Pulmonary artery endothelial cell (primary cell): ENCODE measurements at regions not wholly inside any gene's neighbourhood (a gene's known extent, or its start where the extent isn't known, plus 50 kb on each side); places are given as distances from the start of the nearest gene placed in this dataset.
A peak's percentile ranks its signal among the peaks of the same experiment; 100 is the strongest.

ENCODE experiments used
- DNase-seq: peaks from one replicate; pipeline ENCODE4 v3.0.0-alpha.2; 2011; ENCODE audit warnings: low read depth, low spot score

- peak; percentile 75 for DNase-seq
These were observed 135.4 kb upstream of the MGAT5 start for GRCh38 chr2:134118279-134119116.

GRCh38 chr2:134119117-134119712 lies 134.7 kb upstream of the MGAT5 start:
- DNase-seq: no peak

GRCh38 chr2:134119713-134120405 lies 134.0 kb upstream of the MGAT5 start:
- peak; percentile 81 for DNase-seq

DNA sequence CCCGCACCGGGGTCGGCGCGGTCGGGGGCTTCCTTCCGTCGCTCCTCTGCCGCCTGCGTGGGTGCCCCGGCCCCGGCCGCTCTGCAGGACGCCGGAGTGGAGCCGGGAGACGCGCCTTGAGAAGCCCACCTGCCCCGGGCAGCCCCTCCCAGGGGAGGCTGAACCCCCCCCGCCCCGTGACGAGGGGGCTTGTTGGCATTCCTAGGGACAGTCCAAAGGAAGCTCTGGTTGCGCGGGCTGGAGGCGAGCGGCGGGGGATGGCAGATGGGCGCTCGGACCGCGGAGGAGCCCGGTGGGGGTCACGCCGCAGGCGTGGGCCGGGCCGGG lies 133.5 kb upstream of the MGAT5 start:
- DNase-seq: no peak

GRCh38 chr2:134120733-134121630 lies 132.9 kb upstream of the MGAT5 start:
- no peak for DNase-seq

GRCh38 chr2:134122610-134123009 lies 131.3 kb upstream of the MGAT5 start:
- DNase-seq: no peak

GRCh38 chr2:134123332-134123731 lies 130.5 kb upstream of the MGAT5 start:
- no peak for DNase-seq

DNA sequence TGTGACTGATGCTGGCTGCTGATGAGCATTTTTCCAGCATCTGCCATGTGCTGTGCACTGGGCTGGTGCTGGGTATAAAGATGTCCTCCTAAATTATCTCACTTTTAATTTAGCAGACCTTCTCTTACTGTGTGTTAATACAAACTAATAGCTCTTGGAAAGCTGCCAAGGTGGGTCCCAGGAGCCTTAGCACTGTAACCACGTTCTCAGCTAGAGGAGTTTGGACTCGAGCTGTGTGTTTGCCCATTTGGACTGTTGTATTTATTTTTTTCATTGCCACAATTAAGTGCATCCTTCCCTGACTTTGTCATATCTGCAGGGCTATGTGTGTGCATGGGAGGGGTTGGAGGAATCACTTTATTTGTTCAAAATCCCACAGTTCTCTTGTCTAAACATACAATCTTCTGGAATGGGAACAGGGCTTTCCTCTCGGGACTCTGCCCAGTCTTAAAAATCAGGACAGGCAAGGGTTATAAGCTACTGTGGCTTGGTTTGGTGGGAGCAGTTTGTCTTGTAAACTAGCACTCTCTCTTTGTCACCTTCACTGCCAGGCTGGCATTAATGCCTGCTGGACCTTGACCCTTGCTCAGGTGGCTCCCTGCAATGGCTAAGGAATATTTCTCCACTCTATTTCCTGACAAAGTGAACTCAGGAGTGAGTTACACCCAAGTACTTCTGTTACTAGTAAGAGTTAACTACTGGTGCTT lies 129.7 kb upstream of the MGAT5 start:
- DNase-seq: no peak

GRCh38 chr2:134127496-134127895 lies 126.4 kb upstream of the MGAT5 start:
- no peak for DNase-seq

DNA sequence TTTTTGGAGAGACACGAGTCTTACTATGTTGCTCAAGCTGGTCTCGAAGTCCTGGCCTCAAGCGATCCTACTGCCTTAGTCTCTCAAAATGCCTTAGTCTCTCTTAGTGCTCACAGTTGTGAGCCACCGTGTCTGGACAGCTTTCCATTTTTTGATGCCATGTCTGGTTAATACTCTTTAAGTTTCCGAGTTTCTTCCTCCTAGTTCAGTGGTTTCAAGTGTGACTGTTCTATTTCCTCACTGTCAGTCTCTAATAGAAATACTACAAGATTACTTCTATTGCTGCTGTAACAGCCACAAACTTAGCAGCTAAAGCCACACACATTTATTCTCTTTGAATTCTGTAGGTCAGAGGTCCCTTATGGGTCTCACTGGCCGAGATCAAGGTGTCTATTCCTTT lies 125.1 kb upstream of the MGAT5 start:
- DNase-seq: no peak

GRCh38 chr2:134129900-134130537 lies 123.9 kb upstream of the MGAT5 start:
- no peak for DNase-seq

DNA sequence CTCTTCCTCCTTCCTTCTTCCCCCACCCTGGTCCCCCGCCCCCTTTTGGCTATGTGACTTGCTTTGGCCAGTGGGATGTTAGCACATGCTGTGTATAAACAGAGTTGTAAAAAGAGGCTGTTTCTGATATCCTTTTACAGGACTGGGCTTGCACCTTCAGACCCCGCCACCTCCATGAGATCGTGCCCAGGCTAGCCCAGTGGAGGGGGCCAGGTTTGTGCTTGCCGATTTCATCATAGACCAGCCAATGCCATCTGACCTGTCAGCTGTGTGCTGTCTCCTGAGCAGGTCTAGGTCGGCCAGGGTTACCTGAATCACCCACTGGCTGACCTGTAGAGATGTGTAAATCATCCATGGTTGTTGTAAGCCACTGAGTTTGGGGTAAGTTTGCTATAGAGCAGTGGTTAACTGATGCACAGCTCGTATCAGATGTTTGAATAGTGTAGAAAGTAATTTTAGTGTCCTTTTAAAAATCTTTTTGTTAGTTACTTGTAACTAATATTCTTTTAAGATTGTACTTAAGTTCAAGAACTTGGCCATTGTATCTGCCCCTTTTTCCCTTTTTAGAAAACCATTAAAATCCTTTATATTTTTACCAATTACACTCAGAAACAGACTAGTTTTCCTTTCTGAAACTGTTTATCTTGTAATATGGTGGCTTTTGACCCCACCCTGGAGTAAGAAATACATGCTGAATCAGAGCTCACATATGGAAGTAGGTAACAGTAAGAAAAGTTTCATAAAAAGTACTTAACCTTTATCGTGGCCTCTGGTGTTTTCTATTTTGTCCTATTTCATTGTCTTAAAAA lies 122.0 kb upstream of the MGAT5 start:
- DNase-seq: no peak

DNA sequence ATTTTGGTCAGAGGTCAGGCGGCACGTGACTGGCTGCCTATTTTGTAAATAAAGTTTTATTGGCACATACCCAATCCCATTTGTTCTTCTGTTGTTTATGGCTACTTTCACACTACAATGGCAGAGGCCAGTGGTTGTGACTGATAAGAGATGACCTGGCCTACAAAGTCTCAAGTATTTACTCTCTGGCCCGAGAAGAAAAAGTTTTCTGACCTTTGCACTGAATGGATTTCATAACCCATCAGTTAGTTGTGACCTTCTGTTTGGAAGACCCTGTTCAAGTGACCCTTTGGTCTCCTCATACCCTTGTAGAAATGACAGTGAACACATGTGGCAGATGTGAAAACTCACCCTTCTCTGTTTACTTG lies 121.4 kb upstream of the MGAT5 start:
- no peak for DNase-seq

- DNase-seq: no peak
These were observed 120.1 kb upstream of the MGAT5 start for GRCh38 chr2:134133622-134134312.

DNA sequence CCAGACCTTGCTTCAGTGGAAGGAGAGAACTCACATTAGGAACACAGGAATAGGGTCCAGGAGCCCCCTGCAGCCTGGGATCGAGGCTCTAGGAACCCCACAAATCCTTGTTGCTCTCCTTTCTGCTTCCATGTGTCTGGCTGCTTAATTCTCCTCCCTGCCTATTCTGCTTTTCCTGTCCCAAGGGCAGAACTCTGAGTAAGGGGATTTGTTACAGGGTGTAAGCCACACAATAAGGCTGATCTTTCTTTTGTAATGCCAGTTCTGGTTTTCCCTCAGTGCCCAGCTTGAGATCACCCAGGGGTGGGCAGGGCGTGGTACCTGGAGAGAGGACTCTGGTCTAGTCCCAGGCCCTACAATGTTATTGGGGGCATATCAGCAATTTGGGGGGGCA lies 119.6 kb upstream of the MGAT5 start:
- no peak for DNase-seq

- no peak for DNase-seq
These were observed 119.0 kb upstream of the MGAT5 start for GRCh38 chr2:134134827-134135226.

- no peak for DNase-seq
These were observed 118.1 kb upstream of the MGAT5 start for GRCh38 chr2:134135793-134136192.

- no peak for DNase-seq
These were observed 117.1 kb upstream of the MGAT5 start for GRCh38 chr2:134136731-134137130.

- DNase-seq: peak; percentile 63
These were observed 116.7 kb upstream of the MGAT5 start for GRCh38 chr2:134137182-134137611.
